Adipose tissue (tissue), 3 donors: ENCODE measurements at regions not wholly inside any gene's neighbourhood (a gene's known extent, or its start where the extent isn't known, plus 50 kb on each side); places are given as distances from the start of the nearest gene placed in this dataset.
"Not testable (repeated sequence)": the region's sequence is repeated elsewhere in the genome, so short reads cannot be mapped to it uniquely, and the experiment has no call there.

Source experiments
- H3K27ac ChIP-seq: one replicate; pipeline ENCODE4 v1.5.1; 2013; ENCODE audit warnings: low read depth, low read length
- WGBS, 3 donors: extraction: QIAGEN DNeasy Blood & Tissue Kit; methylation state at CpG; one replicate each; pipeline ENCODE4 v1.1.7; 2013; 5-methylcytosine and 5-hydroxymethylcytosine counted together
- donor health status: healthy with polysubstance abuse.
- donor health status: Bipolar disorder and iron deficiency.
- donor health status: healthy.

DNA sequence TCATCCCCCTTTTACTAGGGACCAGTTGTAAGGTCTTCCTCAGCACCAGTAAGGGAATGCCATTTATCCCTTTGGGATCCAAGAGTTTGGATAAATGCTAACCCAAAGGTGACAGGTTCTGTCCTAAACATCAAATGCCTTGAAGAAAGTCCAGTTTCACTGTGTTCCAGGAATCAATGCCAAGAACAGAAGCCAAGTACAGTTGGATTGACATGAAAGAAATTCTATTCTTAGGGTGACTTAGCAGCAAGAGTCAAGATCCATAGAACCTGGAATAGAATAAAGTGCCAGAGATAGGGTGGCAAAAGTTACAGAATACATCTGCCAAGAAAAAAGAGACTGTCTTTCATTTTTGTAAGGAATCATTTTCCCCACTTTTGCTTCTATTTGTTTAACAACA, 94.9 kb upstream of the ADAMTS5 start:
- no peak overlapping the region for H3K27ac ChIP-seq

DNA sequence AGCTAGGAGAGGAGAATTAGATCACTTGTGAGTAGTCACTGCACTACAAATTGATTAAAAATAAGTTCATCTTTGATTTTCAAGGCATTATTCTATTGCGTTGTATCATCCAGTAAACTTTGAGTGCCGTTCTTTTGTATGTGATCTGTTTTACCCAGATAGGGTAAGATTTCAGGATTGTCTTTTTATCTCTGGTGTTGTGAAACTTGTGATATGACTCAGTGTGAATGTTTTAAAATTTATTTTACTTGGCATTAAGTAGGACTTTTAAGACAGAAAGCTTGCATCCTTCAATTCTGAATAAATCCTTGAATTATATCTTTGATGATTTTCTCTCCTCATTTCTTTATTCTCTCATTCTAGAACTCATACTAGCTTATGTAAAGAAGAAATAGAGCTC, 93.3 kb upstream of the ADAMTS5 start:
- 81 to 87% (median 85%) methylated on average over 2 of the region's 2 CpGs for WGBS, 3 donors
- H3K27ac ChIP-seq, result no peak overlapping the region

DNA sequence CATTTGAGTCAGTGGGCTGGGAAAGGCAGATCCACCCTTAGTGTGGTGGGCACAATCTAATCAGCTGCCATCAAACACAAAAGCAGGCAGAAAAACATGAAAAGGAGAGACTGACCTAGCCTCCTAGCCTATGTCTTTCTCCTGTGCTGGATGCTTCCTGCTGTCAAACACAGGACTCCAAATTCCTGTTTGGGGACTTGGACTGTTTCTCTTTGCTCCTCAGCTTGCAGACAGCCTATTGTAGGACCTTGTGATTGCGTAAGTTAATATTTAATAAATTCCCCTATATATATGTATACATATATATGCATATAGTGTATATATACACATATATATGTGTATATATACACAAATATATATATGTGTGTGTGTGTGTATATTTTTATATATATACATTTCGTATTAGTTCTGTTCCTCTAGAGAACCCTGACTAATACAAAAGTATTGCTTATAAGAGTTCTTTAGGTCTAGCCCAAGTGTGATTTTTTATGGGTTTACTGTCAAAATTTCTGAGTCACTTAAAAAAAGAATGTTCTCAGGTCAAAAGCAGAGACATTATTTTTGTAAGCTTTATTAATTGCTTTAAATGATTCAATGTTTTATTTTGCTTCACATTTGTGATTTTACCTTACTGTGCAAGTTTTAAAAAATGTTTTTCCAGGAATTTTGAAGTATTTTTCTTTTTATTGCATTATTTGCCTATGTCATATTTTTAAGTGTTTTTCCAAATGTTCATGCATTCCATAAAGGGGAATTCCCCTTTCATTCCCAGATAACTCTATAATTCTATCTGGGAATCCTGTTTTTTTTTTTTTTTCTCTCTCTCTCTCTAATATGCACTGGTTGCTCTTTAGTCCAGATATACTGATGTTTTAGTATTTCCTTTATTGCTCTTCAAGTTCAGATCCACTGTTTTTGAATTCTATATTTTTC, 92.1 kb upstream of the ADAMTS5 start:
- H3K27ac ChIP-seq, result no peak overlapping the region
- whole genome bisulfite sequencing, 3 donors, result 91 to 94% (median 92%) methylated on average over 2 of the region's 2 CpGs

DNA sequence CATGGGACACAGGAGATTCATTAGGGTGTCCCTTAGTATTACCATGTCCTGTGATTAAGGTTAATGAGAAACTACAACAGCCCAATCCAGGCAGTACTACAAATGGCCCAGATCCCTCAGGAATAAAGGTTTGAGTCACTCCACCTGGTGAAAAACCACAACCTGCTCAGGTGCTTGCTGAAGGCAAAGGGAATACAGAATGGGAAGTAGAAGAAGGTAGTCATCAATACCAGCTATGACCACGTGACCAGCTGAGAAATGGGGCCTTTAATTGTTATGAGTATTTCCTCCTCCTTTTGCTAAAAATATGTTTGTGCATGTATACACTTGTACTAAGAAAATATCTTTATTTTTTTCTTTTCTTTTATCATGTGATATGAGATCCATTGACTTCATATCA, 91.1 kb upstream of the ADAMTS5 start:
- WGBS, 3 donors, result 84 to 92% (median 89%) methylated on average over 1 of the region's 1 CpG
- H3K27ac ChIP-seq, result no peak overlapping the region

DNA sequence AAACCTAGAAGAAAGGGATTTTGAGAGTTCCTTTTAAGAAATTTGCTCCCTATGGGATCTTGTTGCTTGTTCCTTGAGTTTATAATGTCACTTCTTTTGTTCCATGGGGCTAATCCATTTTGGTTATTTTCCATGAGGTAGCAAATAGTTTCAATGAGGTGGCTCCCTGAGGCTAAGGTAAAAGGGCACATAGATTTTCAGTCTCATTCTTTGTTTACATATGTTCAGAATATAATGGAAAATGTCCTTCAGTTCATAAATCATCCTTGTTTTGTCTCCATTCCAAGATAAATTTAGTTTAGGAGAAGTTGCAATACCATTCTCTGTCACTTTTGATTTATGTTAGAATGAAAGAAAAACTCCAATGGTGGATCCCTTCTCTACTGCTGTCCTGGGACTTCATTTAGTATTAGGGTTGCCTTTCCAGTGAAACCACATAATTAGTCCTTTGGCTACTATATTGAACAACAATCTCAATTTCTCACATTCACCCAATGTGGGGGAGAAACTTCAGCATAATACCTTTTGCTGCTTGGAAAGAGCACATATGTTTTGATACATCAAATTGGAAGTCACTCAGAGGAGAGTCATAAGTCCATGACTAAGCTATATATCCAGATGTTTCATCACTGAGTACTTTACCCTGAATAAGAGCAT, 80.9 kb upstream of the ADAMTS5 start:
- H3K27ac ChIP-seq, result no peak overlapping the region

DNA sequence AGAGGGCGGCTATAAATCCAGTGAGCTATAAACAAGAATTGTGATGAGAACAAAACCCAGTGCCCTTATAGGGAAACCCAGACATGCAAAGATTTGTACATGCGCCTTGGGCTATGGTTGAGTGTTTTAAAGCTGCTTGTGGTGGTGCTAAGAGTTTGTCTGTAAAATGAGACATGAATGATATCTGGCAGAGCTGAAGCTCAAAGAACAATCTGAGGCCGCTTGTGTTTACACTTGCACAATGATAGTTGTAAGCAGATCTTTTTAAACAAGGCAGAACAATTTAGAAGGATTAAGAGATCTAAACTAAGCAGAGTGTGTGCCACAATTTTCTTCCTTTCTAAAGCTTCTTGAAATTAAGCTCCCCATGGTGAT, 80.4 kb upstream of the ADAMTS5 start:
- no peak overlapping the region for H3K27ac ChIP-seq
- 80 to 87% (median 84%) methylated on average over 3 of the region's 3 CpGs for WGBS, 3 donors

DNA sequence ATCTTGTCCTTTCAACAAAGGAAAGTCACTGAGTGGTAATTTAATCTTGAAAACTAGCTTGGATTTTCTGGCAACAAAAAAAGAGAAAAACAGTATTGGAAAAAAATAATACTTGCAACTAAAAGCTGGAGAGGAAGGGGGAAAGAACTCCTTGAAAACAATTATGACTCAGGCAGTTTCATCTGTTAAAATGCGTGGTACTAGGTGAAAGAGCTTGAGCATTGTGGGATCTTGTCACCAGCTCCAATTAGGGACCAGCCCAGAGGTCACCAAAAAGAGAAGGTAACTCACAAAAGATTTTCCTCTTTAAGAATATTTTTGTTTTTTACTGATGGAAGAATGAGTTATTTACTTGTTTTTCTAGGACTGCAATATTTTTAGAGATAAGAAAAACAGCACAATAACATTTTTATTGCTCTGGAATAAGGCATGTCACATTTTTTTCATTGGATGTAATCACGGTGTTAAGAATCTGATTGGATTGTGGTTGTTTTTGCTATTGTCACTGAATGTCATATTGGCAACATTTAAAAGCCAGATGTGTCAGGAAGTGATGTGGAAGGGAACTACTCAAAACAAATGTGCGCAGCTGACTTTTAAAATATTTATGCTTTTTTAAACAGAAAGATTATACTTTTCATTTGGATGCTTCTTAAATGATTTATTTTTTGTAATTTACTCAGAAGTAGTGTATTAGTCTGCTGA, 78.5 kb upstream of the ADAMTS5 start:
- 59 to 88% (median 69%) methylated on average over 3 of the region's 3 CpGs for WGBS, 3 donors
- no peak overlapping the region for H3K27ac ChIP-seq

DNA sequence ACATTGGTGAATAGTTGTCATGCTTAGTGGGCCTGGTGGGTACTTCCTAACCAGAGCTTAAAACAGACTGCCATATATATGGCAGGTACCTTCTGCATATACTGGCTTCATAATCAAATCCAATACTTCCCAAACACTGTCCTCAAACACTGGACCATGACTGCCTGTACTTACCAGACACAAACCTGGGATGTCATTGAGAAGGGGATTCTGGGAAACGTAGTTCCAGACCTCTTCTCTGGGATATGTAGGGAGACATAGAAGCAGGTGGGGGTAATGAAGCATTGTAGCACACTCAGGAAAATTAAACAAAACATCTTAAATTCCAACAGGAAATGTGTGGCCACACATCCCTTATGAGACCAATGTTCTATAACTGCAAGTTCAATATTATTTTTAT, 76.5 kb upstream of the ADAMTS5 start:
- no peak overlapping the region for H3K27ac ChIP-seq
- WGBS, 3 donors, result 80 to 89% (median 86%) methylated on average over 1 of the region's 1 CpG

DNA sequence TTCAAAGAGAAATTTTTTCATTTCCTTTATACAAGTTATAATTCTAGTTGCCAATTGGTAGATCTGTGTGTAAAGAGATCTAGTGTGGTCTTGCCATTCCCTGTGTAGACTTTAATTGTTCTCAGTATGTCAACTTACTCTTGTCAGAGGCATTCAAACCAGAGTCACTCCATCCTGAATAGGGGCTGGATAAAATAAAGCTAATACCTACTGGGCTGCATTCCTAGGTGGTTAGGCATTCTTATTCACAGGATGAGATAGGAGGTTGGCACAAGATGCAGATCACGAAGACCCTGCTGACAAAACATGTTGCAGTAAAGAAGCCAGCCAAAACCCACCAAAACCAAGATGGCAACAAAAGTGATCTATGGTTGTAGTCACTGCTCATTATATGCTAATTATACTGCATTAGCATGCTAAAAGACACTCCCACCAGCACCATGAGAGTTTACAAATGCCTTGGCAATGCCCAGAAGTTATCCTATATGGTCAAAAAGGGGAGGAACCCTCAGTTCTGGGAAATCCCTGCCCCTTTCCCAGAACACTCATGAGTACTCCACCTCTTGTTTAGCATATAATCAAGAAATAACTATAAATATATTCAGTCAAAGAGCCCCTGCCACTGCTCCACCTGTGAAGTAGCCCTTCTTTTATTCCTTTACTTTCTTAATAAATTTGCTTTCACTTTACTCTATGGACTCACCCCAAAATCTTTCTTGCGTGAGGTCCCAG, 74.0 kb upstream of the ADAMTS5 start:
- H3K27ac ChIP-seq, result no peak overlapping the region
- WGBS, 3 donors, result 86 to 95% (median 93%) methylated on average over 2 of the region's 2 CpGs

DNA sequence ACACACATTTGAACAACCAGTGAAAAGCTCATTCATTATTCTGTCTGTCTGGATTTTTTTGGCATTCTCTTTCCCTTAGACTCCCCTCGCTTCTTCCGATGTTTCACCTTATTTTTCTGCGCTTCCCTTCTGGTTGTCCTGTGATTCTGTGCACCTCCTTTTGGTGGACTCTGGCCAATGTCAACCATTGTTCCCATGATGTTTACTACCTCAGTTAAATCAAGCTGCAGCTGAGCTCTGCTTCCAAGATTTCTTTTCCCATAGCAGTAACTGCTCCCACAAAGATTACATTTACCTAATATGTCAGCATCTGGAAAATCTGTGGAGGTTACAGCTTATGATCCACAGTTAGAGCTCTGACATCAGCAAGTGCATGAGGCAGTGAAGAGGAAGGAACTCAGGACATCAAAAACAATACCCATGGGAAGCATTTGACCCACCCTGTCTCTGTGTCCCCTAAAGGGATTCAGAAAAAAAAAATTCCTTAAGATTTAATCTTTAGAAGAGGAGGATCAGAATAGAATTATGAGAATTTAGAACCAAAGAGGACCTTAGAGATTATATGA, 69.9 kb upstream of the ADAMTS5 start:
- no peak overlapping the region for H3K27ac ChIP-seq
- 76 to 82% (median 78%) methylated on average over 3 of the region's 3 CpGs for WGBS, 3 donors

DNA sequence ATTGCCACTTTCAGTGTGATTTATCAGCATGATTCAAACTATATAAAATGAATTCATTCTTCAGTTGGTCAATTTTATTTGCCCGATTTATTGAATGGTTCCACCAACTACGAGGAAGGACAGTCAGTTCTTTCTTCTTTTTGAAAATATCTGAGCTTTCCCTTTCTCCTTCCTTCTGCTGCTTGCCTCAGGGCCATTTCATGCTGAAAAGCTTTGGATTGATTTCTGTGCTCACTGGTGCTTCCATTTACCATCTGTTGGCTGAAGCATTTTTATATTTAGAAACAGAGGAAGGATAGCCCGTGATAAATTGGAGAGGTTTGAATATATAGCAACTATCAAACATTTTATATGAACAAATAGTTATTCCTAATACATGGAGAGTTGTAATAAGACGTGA, 68.9 kb upstream of the ADAMTS5 start:
- WGBS, 3 donors, result 71 to 82% (median 78%) methylated on average over 4 of the region's 4 CpGs
- H3K27ac ChIP-seq, result no peak overlapping the region

DNA sequence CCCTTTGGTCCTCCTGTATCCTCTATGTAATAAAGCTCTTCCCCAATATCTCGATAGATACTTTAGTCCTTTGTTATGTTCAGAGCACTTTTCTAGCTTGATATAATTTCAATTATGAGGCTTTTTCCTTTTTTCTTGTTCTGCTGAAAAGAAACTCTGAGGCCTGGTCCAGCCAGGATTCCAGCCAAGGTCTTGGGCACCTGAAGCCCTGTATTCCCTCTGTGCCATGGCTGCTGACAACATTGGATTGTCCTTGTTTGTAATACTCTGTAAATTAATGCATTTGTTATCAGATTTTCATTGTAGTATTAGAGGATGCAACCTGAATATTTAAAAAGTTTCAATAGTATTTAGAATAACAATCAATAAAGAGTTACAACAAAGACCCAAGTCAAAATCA, 67.9 kb upstream of the ADAMTS5 start:
- 87 to 95% (median 94%) methylated on average over 1 of the region's 1 CpG for WGBS, 3 donors
- no peak overlapping the region for H3K27ac ChIP-seq

DNA sequence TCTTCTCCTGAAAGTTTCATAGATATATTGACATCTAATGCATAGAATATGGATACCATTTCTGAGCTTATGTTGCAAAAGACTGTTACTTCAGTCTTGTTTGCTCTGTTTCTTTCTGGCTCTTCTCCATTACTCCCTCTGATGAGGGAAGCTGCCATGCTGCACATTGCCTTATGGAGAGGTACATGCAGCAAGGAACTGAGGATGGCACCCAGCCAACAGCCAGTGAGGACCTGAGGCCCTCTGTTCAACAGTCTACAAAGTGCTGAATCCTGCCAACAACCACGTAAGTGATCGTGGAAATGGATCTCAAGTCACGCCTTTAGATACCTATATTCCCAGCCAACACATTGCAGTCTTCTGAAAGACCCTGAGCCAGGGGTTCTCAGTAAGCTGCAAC, 66.6 kb upstream of the ADAMTS5 start:
- WGBS, 3 donors, result 68 to 78% (median 77%) methylated on average over 3 of the region's 3 CpGs

DNA sequence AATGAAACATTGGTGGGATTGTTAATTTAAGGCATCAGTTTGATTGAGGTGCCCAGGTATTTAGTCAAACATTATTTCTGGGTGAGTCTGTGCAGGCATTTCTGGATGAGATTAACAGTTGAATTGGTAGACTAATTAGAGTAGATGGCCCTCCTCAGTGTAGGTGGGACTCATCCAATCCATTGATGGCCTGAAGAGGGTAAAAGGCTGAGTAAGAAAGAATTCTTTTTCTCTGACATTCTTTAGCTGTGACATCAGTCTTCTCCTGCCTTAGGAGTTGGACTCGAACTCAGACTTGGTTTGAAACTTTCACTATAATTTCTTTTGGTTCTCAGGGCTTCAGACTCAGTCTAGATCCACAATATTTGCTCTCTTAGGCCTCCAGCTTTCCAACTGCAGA, 59.6 kb upstream of the ADAMTS5 start:
- no peak overlapping the region for H3K27ac ChIP-seq
- WGBS, 3 donors, result 63 to 73% (median 71%) methylated on average over 1 of the region's 1 CpG

More for the DNA sequence above, 66.6 kb upstream of the ADAMTS5 start:
- no peak overlapping the region for H3K27ac ChIP-seq

DNA sequence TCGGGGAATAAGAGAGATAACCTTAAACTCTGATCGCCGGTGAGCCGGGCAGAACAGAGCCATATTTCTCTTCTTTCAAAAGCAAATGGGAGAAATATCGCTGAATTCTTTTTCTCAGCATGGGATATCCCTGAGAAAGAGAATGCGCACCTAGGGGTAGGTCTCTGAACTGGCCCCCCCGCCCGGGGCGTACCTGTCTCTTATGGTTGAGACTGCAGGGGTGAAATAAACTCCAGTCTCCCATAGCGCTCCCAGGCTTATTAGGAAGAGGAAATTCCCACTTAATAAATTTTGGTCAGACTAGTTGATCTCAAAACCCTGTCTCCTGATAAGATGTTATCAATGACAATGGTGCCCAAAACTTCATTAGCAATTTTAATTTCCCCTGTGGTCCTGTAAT, 58.8 kb upstream of the ADAMTS5 start:
- not testable (repeated sequence) for H3K27ac ChIP-seq
- WGBS, 3 donors, result 57 to 69% (median 65%) methylated on average over 9 to 10 of the region's 10 CpGs

DNA sequence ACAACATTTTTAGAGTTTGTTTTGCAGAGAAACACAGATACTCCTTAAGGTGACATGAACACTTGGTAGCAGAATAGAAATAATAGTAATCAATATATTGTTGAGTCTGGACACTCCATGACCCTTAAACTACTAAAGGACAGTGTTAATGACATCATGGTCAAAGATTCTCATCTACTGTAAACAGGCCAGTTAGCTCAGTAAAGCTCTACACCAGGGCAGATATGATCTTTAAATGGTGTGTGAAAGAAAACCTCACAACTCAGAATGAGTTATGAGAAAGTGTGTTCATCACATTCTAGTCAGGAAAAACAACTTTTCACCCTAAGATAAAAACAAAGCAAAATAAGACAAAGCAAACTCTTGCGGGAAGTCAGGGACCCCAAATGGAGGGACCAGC, 58.1 kb upstream of the ADAMTS5 start:
- H3K27ac ChIP-seq, result no peak overlapping the region
- 92 to 100% (median 97%) methylated on average over 1 of the region's 1 CpG for WGBS, 3 donors

DNA sequence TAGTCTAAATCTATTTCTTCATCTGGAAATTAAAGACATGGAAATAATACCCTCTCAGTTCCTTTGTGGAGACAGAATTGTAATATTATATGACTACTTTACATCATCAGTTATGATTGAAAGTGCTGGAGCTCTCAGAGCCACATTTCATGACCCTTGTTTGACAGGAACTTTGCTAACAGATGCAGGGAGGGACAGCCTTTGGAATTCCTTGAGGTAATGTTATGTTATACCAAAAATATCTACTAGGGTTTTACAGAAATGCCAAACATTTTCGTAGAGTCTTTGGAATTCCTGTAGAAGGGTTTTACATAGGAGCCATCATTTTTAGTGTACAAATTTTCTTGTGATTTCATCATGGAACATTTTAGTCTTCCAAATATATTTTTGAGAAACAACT, 57.4 kb upstream of the ADAMTS5 start:
- H3K27ac ChIP-seq, result no peak overlapping the region
- WGBS, 3 donors, result 44 to 61% (median 53%) methylated on average over 1 of the region's 1 CpG

DNA sequence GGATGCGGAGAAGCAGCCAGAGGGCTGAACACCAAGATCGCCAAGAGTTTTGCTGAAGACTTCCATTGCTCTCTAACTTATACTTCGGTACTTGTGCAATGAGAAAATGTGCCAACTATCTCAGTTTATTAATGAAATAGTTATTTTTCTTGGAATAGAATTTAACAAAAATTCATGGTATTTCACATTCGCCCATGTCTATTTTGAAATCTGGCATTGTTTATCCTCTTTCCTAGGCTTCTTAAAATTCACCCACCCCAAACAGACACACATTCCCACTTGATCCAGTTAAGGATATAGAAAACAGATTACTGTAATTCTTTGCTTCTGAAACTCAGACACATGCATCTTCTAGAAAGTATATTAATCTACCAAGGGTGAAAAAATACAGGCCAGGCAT, 56.3 kb upstream of the ADAMTS5 start:
- H3K27ac ChIP-seq, result no peak overlapping the region
- WGBS, 3 donors, result 79 to 90% (median 79%) methylated on average over 4 of the region's 4 CpGs

DNA sequence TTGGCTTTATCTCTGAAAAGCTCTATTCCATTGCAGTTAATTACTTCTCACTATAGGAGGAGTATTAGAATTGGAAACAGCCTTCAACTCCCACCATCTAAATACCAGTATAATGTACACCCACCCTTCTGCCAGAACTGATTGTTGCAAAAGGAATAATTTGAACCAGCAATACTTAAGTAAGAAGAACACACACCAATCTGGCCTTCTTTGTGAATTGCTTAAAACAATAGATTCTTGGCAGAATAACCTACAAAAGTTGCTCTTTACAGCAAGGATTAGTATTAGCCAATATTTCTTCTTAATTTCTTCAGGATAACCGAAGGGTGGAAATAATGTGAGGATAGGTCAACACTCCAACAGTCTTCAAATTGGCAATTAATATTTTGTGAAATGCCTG, 54.9 kb upstream of the ADAMTS5 start:
- WGBS, 3 donors, result 74 to 77% (median 76%) methylated on average over 1 of the region's 1 CpG
- H3K27ac ChIP-seq, result no peak overlapping the region
